Activated T-cell treated with anti-CD3 and anti-CD28 coated beads, Interleukin-2, amount 50 U/mL, for 48 hours (primary cell): ENCODE measurements at regions not wholly inside any gene's neighbourhood (a gene's known extent, or its start where the extent isn't known, plus 50 kb on each side); places are given as distances from the start of the nearest gene placed in this dataset.

Source experiments
- DNase-seq, 2 experiments: peaks; one replicate each; pipeline ENCODE4 v3.0.0-alpha.2; 2020

DNA sequence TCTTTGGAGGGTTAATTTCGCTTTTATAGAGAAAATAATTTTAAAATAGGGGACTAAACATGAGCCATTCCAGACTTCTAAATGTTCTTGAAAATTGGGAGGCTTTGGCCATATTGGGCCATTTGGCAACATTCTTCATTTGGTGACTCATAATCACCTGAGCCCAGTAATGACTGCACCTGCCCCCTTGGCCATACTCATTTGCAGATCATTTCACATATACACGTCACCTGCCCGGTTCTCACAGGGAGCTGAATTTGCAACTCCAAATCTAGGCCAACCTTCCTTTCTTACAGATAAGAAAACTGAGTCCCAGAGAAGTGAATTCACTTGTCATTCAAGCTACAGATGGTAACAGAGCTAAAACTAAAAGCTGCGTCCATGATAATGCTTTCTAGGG lies 289.7 kb downstream of the EPHA4 start:
- DNase-seq, result no peak

DNA sequence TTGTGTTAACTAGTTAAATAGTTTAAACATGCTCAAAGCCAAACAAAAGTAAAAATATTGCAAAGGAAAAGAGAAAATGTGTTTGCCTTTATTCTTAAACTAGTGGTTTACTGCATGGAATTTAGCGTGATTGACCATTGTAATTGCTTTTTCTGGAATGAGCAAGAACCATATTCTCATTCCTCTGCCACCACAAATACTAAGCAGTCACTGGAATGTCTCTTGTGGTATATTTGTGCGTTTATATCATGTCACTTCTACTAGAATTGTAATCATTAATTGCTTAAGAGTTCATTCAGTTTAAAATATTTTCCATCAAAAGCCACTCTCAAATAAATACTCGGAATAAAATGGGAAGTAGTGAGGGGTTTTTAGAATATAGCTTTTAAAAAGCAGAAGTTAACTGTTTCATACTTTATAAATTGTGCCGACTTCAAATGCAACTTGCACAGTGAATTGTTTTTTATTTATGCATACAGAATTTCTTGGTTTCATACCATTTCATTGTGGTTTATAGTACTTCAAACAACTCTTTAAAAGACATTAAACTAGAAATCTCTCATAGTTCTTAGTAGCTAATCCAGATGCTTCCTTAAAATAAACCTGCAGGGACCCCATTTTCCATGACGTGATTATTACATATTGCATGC lies 288.1 kb downstream of the EPHA4 start:
- no peak for DNase-seq

DNA sequence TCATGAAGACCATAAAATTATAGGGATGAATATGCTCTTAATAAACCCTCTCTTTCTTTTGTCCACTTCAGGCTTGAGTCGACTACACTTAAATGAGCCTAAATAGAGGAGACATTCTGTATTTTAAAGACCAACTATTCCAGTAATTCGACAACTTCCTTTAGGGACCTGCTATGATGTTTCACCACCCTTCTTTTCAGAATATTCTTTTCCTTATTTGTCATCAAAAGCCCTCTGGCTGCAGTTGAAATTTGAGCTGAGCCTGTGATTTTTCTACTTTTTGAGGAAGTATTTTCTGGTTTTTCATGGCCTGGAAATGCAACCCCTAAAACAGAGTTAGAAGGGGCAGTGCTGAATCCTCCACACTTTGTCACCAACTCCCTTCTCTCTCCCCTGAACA lies 287.0 kb downstream of the EPHA4 start:
- DNase-seq, result no peak

DNA sequence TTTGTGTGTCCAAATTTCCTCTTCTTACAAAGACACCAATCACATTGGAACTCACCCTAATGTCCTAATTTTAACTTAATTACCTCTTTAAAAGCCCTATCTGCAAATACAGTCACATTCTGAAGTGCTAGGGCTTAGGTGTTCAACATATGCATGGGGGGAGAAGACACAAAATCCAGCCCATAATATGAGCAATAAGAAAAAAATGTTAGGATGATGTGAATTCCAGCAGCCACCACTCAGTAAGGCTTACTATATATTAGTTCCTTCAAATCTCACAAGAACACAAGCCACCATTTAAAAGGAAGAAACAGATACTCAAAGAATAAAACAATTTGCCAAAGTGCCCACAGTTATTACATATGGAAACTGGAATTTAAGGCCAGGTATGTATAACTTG lies 285.7 kb downstream of the EPHA4 start:
- DNase-seq, result no peak

DNA sequence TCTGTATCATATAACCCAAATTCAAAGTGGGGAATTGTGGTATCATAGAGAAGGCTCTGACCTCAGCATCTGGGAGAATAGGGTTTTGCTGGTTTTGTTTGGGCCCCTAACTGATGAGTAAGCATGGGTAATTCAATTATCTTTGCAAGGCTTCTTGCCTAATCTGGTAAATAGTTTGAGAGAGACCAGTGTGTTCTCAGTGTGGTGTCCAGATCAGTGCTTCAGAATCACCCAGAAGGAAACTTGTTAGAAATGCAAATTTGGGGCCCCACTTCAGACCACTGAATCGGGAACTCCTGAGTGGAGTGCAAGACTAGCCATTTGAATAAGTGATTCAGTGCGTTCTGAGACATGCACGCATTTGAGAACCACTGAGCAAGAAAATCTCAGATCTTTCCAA lies 282.7 kb downstream of the EPHA4 start:
- no peak for DNase-seq

DNA sequence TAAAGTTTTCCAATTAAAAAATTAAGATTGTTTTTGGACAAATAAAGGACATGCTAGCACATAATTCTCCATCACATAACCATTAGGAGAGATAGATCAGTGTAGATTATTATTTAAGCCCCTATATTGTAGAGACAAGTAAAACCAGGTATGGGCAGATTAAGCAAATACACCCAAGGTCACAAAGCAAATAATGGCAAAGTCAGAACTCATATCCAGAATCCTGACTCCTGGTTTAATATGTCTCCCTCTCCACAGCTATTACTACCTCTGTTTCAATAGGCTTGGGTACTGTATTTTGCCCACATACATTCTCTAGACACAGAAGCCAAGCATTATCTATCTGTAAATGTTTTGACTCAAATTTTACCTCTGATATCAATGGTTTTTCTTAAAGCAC lies 282.3 kb downstream of the EPHA4 start:
- no peak for DNase-seq

DNA sequence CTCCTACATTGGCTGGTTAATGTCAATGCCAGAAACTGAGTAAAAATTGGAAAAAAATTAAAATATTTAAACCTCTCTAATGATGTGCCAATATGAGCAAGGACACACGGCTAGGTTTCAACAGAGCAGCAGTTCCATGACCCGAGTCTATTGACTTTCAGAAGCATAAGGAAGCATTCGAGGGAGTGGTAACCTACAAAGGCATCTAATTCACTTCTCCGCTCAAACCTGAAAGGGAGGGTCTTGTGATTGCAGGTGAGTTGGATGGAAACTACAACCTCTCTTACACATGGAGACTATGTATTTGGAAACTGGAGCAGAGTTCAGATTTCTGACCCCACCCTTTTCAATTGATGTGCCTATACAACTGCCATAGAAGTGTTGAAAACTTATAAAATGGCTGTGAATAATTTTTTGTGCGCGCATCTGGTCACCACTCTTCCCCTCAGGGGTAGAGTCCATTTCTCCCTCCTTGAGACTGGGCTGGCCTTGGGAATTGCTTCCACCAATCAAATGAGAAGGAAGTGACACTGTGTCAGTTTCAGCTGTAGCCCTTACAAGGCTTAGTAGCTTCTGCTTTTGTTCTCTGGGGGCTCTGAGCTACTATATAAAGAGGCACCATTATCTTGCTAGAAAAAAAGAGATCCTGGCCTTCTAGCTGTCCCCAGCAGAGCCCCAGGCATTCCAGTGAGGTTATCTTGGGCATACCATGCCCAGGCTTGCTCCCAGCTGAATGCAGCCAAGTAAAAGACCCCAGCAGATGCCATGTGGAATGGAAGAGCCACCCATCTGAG lies 278.0 kb downstream of the EPHA4 start:
- DNase-seq, result no peak

DNA sequence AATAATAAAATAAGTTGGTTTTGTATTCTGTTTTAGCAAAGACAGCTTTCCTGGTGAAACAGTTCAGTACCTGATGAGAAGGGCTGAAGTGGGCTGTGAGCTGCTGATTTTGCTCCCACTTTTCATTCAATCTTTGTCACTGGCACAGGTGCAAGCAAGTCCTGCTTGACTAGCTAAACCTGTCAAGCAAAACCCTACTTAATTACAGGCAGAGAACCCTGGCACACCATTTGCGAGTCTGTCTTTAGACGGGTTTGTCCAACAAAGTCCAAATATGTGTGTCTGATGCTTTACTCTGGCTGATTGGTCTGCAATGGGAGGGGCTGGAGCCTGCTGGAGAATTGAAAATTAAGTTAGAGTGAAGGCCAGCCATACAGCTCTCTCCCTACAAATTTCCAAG lies 267.2 kb downstream of the EPHA4 start:
- DNase-seq, result no peak

DNA sequence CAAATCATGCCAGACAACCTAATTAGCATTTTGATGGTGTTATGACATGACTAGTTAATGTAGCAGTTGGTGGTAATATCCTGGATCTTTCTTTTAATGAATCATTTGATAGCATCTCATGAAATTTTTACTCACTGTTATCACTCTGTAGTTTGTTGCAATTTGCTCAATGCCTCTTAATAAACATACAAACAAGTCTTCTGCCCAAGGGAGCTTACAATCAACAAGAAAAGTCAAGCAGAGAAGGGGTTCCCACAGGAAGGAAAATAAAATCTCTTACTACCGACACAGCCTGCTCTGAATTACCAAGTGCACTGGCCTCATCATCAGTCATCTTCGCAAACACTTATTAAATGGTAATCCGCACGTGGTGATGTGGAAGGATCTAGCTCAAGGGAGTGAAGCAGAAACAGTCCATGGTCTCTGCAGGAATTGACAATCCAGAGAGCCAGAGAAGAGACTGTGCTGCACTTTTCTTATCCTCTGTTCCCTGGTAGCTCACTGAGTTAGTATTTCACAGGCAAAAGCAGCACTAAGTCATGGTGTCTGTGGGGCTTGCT lies 263.5 kb downstream of the EPHA4 start:
- no peak for DNase-seq

DNA sequence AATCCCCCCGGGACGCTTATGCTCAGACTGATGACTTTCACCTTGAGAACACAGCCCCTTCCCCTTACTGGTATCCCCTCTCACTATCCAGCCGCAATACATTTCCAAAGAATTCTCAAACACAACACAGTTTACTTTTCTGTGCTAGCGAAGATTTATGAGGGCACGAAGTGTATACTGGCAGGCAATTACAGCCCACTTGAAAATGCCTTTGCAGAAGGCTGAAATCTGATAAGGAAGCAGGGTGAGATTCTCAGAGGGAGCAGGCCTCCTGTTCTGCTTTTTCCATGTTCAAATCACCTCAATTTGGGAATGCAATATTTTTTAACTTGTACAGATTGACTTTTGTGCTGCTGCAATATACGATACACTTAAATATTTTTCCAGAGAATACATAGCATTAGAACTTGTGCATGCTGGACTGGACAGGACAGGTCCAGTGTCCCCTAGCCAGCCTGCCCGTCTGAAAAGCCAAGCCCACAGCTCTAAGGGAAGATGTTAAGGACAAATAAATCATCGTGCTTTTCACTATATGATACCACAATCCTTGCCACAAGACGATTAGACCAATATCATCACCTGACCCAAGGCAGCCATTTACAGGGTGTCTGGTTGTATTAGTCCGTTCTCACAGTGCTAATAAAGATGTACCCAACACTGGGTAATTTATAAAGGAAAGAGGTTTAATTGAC lies 262.1 kb downstream of the EPHA4 start:
- no peak for DNase-seq

DNA sequence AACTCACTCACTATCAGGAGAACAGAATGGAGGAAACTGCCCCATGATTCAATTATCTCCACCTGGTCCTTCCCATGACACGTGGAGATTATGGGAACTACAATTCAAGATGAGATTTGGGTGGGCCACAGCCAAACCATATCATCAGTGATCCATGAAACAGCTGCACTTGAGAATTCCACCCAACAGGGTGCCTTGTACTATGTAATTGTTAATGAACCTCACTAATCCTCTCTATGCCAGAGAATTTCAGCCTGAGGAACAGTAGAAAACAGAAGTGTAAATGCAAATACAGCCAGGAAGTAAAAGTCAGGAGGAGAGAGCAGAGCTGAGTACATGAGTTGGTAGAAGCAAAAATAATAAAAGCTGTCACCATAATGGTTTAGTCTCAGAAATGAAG lies 261.4 kb downstream of the EPHA4 start:
- DNase-seq, result no peak

DNA sequence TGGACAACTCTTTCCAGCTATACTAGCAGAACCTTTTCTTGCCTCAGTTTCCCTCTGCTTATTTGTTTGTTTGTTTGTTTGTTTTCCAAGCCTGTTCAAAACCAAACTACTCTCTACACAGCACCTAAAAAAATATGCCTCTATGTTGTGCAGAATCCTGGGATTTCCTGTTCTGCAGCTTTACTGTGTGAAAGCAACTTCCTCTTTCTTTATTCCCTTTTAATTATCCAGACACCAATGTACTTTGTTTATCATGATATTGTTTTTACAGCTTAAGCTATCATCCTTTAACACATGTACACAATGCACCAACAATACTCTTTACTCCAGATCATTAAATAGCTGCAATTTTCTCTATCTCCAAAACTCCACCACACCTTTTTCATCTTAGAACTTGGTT lies 259.5 kb downstream of the EPHA4 start:
- no peak for DNase-seq

DNA sequence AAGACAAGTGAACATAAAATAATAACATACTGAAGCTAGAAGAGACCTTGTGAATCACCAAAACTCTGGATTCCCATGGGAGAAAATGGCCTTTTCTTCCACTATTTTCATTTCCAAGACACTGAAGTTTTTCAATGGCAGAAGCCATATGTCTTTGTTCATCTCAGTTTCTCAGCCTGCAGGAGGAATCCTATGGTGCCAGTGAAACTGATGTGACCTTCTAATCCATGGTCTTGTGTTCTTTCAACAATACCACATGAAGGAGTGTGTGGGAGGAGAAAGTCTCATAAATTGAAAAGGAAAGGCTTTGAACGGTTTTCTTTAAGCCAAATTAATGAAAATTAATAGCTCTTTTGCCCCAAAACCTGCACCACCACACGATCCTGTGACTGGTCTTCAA lies 257.3 kb downstream of the EPHA4 start:
- DNase-seq, result no peak

DNA sequence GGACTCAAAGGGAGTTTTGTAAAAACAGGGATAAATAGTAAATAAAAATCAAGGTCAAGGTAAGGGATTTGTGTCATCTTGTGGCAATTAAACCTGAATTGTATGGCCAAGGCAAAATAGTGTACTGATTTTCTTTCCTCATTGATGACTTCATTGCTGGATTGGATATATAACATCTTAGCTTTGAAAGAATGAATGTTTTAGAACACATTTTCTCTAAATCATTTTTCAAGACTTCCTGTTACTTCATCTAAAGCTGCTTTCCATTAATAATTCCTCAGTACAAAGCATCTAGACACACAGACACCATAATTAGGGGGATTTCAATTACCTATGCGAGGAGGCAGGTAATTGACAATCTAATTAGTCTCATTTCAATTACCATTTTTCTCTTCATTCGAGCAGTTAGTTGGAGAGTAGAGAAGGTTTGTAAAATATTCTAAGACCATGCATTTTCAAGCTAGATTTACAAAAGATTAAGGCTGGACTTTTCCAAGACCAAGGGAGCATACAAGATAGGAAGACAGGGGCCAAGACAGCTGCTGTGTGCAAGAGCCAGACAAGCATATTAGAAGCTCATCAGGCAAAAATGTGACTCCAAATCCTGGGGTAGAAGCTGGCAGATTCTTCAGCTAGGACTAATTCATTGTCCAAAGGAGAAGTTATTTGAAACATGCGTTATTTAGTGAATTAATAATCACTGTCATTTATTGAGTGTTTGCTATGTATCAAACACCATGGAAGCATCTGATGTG lies 253.6 kb downstream of the EPHA4 start:
- no peak for DNase-seq

DNA sequence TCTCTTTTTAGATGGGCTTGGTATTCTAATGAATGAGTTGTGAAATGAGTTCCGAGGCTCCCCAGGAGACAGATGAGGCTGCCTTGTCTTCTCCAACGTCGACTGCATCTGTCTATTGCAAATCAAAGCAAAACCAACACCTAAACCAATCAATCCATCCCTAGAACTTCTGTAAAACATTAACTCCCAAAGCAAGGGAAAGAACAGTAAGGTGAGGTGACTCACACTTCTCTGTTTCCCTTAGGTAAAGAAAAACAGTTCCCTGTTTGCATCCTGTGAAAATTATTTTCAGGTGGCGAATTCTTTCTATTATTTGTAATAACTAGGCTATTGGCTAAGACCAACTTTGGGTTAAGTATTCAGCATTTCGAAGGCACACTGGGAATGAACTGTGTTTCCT lies 249.4 kb downstream of the EPHA4 start:
- no peak for DNase-seq

DNA sequence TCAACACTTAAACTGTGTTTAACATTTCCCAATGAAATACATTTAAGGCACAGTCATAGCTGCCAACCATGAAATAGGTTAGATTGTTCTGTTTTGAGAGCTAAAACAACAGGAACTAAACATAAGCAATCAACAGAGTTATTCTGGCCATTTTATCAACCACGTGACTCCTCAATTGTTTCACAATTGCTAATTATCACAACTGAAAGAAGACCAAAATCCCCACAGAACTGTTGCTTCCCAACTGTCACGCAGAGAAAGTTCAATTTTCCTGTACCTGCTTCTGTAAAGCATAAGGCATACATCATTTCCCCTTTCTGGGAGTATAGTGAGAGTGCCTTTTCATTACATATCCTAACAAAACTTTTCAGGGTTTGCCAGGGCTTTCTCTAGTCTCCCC lies 248.6 kb downstream of the EPHA4 start:
- no peak for DNase-seq

DNA sequence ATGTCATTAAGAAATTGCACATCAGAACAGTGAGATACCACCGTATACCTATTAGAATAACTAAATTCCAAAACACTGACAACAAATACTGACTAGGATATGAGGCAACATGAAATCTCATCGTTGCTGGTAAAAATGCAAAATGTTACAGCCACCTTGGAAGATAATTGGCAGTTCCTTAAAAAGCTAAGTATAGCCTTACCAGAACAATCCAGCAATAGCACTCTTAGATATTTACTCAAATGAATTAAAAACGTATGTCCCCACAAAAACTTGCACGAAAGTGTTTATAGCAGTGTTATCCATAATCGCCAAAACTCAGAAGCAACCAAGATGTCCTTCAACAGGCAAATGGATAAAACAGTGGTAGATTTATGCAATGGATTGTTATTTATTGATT lies 241.7 kb downstream of the EPHA4 start:
- DNase-seq, result no peak

DNA sequence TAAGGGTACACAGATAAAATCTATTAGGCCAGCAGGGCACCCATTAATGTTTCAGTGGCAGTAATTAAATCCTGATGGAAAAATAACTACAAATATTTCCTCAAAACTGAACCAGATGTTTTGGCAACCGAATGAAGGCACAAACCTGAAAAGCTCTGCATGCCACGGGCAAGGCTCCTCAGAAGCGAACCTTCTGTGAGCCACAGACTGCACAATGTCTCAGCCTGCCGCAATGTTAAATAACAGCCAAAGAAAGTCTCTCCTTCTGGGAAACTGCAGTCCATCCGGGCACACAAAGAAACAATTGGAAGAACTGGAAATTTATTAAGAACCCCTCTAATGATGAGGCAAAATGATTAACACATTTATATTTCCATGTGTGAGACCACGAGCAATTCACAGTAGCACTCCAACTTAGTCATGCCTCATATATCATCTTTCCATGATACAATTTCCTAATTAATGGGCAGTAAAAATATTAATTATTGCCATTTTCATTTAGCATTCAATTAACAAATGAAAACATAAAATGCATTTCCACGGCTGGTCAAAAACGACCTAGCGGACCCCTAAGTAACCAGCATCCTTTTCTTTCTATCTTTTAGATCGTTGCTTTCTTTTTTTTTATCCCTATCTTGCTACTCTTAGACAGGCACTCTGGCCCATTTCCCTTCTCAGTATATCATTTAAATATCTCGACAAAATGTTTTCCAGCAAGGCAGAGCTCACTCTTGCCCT lies 237.5 kb downstream of the EPHA4 start:
- DNase-seq, result no peak

DNA sequence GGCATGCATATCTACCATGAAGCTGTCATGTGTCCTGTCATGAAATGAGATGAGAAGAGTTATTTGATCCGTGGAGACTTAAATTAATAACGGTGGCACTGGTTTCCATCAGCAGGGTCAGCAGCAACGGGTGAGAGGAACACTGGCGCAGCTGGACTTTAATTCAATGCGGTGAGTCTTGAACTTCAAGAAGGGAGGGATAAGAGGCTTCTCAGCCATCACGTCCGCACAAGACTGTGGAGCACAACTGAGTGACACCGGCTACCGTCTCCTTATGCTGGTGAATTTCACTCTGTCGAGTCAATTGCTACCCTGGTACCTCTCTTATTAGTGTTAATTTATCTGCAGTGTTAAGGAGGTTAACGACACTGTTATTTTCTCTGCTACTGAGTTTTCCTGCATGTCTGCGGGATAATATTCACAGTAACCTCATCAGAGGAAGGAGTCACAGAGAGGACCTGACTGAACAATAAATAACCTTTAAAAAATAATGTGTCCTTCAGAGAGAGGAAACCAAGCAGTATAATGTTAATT lies 236.8 kb downstream of the EPHA4 start:
- no peak for DNase-seq

DNA sequence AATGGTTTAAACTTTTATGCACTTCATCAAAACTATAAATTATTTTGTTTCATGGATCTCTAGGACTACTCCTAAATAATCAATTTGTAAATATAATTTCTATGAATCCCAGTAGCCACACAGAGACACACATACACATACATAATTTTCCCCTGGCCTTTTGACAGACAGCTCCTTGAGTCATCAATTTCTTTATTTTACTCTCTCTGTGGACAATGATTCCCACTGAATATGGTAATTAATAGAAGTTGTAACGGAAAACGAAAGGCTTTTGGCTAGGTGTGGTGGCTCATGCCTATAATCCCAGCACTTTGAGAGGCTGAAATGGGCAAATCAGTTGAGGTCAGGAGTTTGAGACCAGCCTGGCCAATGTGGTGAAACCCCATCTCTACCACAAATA lies 235.1 kb downstream of the EPHA4 start:
- no peak for DNase-seq

DNA sequence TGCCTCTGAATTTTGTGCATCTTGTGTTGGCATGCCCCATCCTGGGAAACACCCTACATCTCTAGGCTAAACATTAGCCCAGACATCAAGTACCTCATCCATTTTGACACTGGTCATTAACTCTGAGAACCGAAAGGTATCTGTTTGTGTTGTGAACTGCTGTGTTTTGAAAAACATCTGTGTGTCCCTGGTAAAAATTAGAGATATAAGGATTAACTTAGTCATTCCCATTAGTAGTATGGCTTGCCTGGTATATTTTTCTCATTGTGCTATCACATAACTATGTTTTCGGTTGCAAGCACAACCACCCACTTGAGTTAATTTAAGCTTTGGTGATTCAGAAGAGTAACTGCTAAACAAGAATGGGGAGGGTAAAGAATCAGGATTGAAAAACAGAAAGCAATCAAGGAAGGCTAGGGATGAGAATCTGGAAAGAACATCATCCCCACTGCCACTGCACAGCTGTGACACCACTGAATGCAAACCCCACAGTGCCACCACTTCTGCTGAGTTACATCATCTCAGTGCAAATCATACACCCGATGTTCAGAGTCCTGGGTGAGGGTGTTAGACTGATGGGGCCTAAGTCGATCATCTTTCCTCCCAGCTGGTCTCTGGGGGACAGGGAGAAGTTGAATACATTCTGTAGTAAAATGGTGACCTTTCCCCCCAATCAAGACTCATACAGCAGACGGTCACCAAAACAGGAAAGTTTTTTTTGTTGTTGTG lies 234.0 kb downstream of the EPHA4 start:
- DNase-seq, result no peak
